IMR-90 (cell line): ENCODE measurements at regions not wholly inside any gene's neighbourhood (a gene's known extent, or its start where the extent isn't known, plus 50 kb on each side); places are given as distances from the start of the nearest gene placed in this dataset.

Source experiments
- ATAC-seq: fragments of 200-7000 bp; cut with Tn5 transposase; 2 replicates; pipeline ENCODE4 v1.9.1; 2020; ENCODE audit warnings: low read depth, mild to moderate bottlenecking, moderate library complexity
- BruUV-seq: library from RNA; stranded (reverse); fragments of 400-500 nt; replicated peaks from 2 replicates; lab custom pipeline; 2021; lab: Mats Ljungman, UMichigan
- CTCF ChIA-PET: fragments of 300-600 bp; formaldehyde crosslinking; extraction: SDS; loops from one replicate; lab custom pipeline; 2021; ENCODE audit warnings: antibody characterized with exemption; lab: Yijun Ruan, JAX
- POLR2A ChIA-PET: fragments of 300-600 bp; sonication (Branson Sonifier 250); formaldehyde crosslinking; loops from one replicate; lab custom pipeline; 2022; ENCODE audit warnings: antibody characterized with exemption; ENCODE audit not compliant: unreplicated experiment; lab: Charles Lee
- DNase-seq: peaks from one replicate; pipeline ENCODE4 v3.0.0; 2013
- H2AFZ ChIP-seq: replicated peaks from 2 replicates; pipeline ENCODE3; 2013; ENCODE audit warnings: low read length, mild to moderate bottlenecking; ENCODE audit not compliant: poor library complexity
- H2AK5ac ChIP-seq: 2 replicates; pipeline ENCODE4 v1.6.1; 2013; ENCODE audit warnings: low read depth, low read length, inconsistent platforms
- H2AK9ac ChIP-seq: replicated peaks from 2 replicates; pipeline ENCODE3; 2013; ENCODE audit warnings: mild to moderate bottlenecking, low read depth, low read length, moderate library complexity; ENCODE audit not compliant: poor library complexity
- H2BK120ac ChIP-seq: 2 replicates; pipeline ENCODE4 v1.6.1; 2013; ENCODE audit warnings: low read depth, low read length, inconsistent platforms
- H2BK15ac ChIP-seq: 3 replicates; pipeline ENCODE4 v1.6.1; 2013; ENCODE audit warnings: low read depth, low read length, inconsistent platforms
- H2BK20ac ChIP-seq: 2 replicates; pipeline ENCODE4 v1.6.1; 2013; ENCODE audit warnings: low read depth, mild to moderate bottlenecking, inconsistent platforms, low read length, moderate library complexity
- H2BK5ac ChIP-seq: 2 replicates; pipeline ENCODE4 v1.6.1; 2013; ENCODE audit warnings: mild to moderate bottlenecking, low read depth, low read length, inconsistent platforms; ENCODE audit not compliant: poor library complexity, severe bottlenecking
- H3K14ac ChIP-seq: replicated peaks from 2 replicates; pipeline ENCODE4 v1.6.1; 2013; ENCODE audit warnings: low read depth, low read length, inconsistent platforms
- H3K18ac ChIP-seq: 2 replicates; pipeline ENCODE4 v1.6.1; 2013; ENCODE audit warnings: low read depth, low read length, control low read depth
- H3K23ac ChIP-seq: 2 replicates; pipeline ENCODE4 v1.6.1; 2013; ENCODE audit warnings: low read depth, low read length, inconsistent platforms
- H3K27ac ChIP-seq: 2 replicates; pipeline ENCODE4 v1.5.1; 2013; ENCODE audit warnings: mild to moderate bottlenecking, control low read depth, low read length; ENCODE audit not compliant: insufficient read depth
- H3K27me3 ChIP-seq: 2 replicates; pipeline ENCODE4 v1.6.1; 2013; ENCODE audit warnings: low read length; ENCODE audit not compliant: control insufficient read depth, insufficient read depth
- H3K36me3 ChIP-seq: 2 replicates; pipeline ENCODE4 v1.6.1; 2013; ENCODE audit warnings: low read length, mixed read lengths; ENCODE audit not compliant: control insufficient read depth, insufficient read depth
- H3K4ac ChIP-seq: 2 replicates; pipeline ENCODE4 v1.6.1; 2013; ENCODE audit warnings: low read depth, low read length, inconsistent platforms
- H3K4me1 ChIP-seq: 2 replicates; pipeline ENCODE4 v1.6.1; 2013; ENCODE audit warnings: low read length, mixed read lengths; ENCODE audit not compliant: control insufficient read depth, insufficient read depth
- H3K4me2 ChIP-seq: 2 replicates; pipeline ENCODE4 v1.6.1; 2013; ENCODE audit warnings: low read depth, mild to moderate bottlenecking, control low read depth, low read length, moderate library complexity
- H3K4me3 ChIP-seq: 2 replicates; pipeline ENCODE4 v1.5.1; 2013; ENCODE audit warnings: low read depth, mild to moderate bottlenecking, control low read depth, low read length, moderate library complexity; ENCODE audit not compliant: insufficient read depth
- H3K56ac ChIP-seq: 2 replicates; pipeline ENCODE4 v1.6.1; 2013; ENCODE audit warnings: low read length, inconsistent platforms; ENCODE audit not compliant: insufficient read depth; ENCODE audit errors: extremely low read depth
- H3K79me1 ChIP-seq, 2 experiments: 2 replicates each; pipeline ENCODE4 v1.6.1; 2013; ENCODE audit warnings: low read length in 2 of 2, inconsistent platforms in 1 of 2, low read depth in 1 of 2
- H3K9ac ChIP-seq: 2 replicates; pipeline ENCODE4 v1.6.1; 2013; ENCODE audit warnings: low read depth, low read length, control low read depth
- H3K9me1 ChIP-seq: 2 replicates; pipeline ENCODE4 v1.6.1; 2013; ENCODE audit warnings: low read length, inconsistent platforms; ENCODE audit not compliant: insufficient read depth
- H3K9me3 ChIP-seq: 2 replicates; pipeline ENCODE4 v1.6.1; 2013; ENCODE audit warnings: low read length; ENCODE audit not compliant: control insufficient read depth, insufficient read depth
- H4K20me1 ChIP-seq: 2 replicates; pipeline ENCODE4 v1.6.1; 2013; ENCODE audit warnings: low read length, inconsistent platforms; ENCODE audit not compliant: insufficient read depth
- H4K5ac ChIP-seq: 2 replicates; pipeline ENCODE4 v1.6.1; 2013; ENCODE audit warnings: mild to moderate bottlenecking, low read depth, low read length, control low read depth
- H4K8ac ChIP-seq, 2 experiments: 2 replicates each; pipeline ENCODE4 v1.6.1; 2013; ENCODE audit warnings: low read depth in 2 of 2, low read length in 2 of 2, control low read depth in 1 of 2, inconsistent platforms in 1 of 2
- H4K91ac ChIP-seq: 2 replicates; pipeline ENCODE4 v1.6.1; 2013; ENCODE audit warnings: low read depth, low read length, inconsistent platforms; ENCODE audit not compliant: insufficient read depth
- MAFK ChIP-seq: IDR thresholded peaks from 2 replicates; pipeline ENCODE4 v1.6.1; 2012; ENCODE audit warnings: low read depth, low read length, improper control_type of control experiment
- RAD21 ChIP-seq: IDR thresholded peaks from 2 replicates; pipeline ENCODE4 v1.6.1; 2012; ENCODE audit warnings: low read length, improper control_type of control experiment
- WGBS, 2 experiments: methylation state at CpG; one replicate each; pipeline versions ENCODE4 v1.1.5 to v1.1.7; 2013; ENCODE audit warnings: missing lambda C conversion rate in 2 of 2; ENCODE audit not compliant: insufficient read length in 1 of 2; ENCODE audit errors: extremely low coverage in 2 of 2; 5-methylcytosine and 5-hydroxymethylcytosine counted together
- dilution Hi-C: fragments of 300-500 bp; cut with HindIII; formaldehyde crosslinking; loops from one replicate; pipeline ENCODE4 v1.14.3; 2018; ENCODE audit warnings: low sequenced_read_pairs; ENCODE audit not compliant: unreplicated experiment
- in situ Hi-C: fragments of 300-500 bp; cut with MboI; formaldehyde crosslinking; loops from 3 replicates; pipeline ENCODE4 v1.14.3; 2019; ENCODE audit warnings: low sequenced_read_pairs, inconsistent platforms, mixed read lengths
- intact Hi-C: fragments of 100-400 bp; cut with micrococcal nuclease; formaldehyde crosslinking; loops from 2 replicates; pipeline ENCODE4 v1.10.0; 2022

DNA sequence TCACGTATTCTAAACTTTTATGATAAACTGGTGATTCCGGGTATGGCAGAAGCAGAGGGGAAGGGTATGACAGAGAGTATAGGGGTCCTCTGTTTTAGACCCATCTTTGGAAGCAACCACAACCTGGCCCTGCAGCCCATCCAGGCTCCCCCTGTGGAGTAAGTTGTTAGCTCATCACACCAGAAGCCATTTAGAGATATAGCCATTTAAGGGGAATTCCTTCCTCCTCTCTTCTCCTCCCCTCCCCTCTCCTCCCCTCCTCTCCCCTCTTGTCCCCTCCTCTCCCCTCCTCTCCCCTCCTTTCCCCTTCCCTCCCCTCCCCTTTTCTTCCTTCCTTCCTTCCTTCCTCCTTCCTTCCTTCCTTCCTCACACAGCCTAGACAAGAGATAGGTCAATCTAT, 197.3 kb upstream of the LDB2 start:
- TF ChIP-seq RAD21 (no peak), MAFK (no peak)
- Histone ChIP-seq H3K79me1 (no peaks in the 10 kb centered on the region), H3K4me1 (peaks cover 6% of the 10 kb centered on the region; the same call in 1 of the 2 replicates), H4K91ac (peak overlapping the region; percentile 32; the same call in 1 of the 2 replicates), H2BK15ac (0 out of 3 replicates have a peak overlapping the region, but pooled peaks have one; percentile 44), H3K36me3 (no peaks in the 10 kb centered on the region), H4K5ac (no peak overlapping the region), H3K56ac (no peak overlapping the region), H2BK20ac (no peak overlapping the region), H3K4me3 (no peak overlapping the region), H2BK5ac (no peak overlapping the region), H3K4ac (no peak overlapping the region), H4K20me1 (no peaks in the 10 kb centered on the region), H3K23ac (no peak overlapping the region; the same call in 1 of the 2 replicates), H2AK9ac (no peak overlapping the region), H2AFZ (no peak overlapping the region), H3K27me3 (no peaks in the 10 kb centered on the region), H3K9me1 (peaks cover 4% of the 10 kb centered on the region; the same call in 1 of the 2 replicates), H3K18ac (no peak overlapping the region), H2BK120ac (peak overlapping the region; percentile 12; the same call in 1 of the 2 replicates), H4K8ac (peak overlapping the region in 1 of 2 experiments; percentile 41; a peak in 1 of 4 replicates), H3K27ac (no peak overlapping the region), H3K4me2 (no peak overlapping the region), H2AK5ac (no peak overlapping the region; the same call in 1 of the 2 replicates), H3K9ac (no peak overlapping the region), H3K14ac (no peak overlapping the region), H3K9me3 (no peaks in the 10 kb centered on the region)
- no peak for ATAC-seq
- WGBS, 2 experiments: no CpG with 5 or more reads among the region's 2 CpGs
- no peak for DNase-seq
- no TSS peak for BruUV-seq
- CTCF ChIA-PET: no interaction called here
- in situ Hi-C loops: no loop called here
- POLR2A ChIA-PET: no interaction called here
- dilution Hi-C loops: no loop called here
- intact Hi-C loops: no loop called here
